GM12874 (cell line): ENCODE measurements at regions not wholly inside any gene's neighbourhood (a gene's known extent, or its start where the extent isn't known, plus 50 kb on each side); places are given as distances from the start of the nearest gene placed in this dataset.

ENCODE experiments used
- CTCF ChIP-seq: IDR thresholded peaks from 2 replicates; pipeline ENCODE4 v1.5.1; 2011; ENCODE audit warnings: low read depth, mild to moderate bottlenecking, control low read depth, low read length, moderate library complexity; ENCODE audit not compliant: insufficient read depth

- no peak for TF ChIP-seq CTCF
Measured at GRCh38 chr1:221988829-221989228, 246.9 kb upstream of the DUSP10 start.

GRCh38 chr1:221987860-221988520 lies 246.1 kb upstream of the DUSP10 start:
- TF ChIP-seq CTCF = no peak

- no peak for TF ChIP-seq CTCF
Measured at GRCh38 chr1:221983444-221983843, 241.6 kb upstream of the DUSP10 start.

GRCh38 chr1:221981461-221981860 lies 239.6 kb upstream of the DUSP10 start:
- no peak for TF ChIP-seq CTCF

- TF ChIP-seq CTCF = no peak
Measured at GRCh38 chr1:221979444-221980032, 237.6 kb upstream of the DUSP10 start.

- TF ChIP-seq CTCF = no peak
Measured at GRCh38 chr1:221972276-221973235, 230.7 kb upstream of the DUSP10 start.

GRCh38 chr1:221965252-221965651 lies 223.4 kb upstream of the DUSP10 start:
- TF ChIP-seq CTCF = no peak
